GM12865 (cell line): ENCODE measurements at regions not wholly inside any gene's neighbourhood (a gene's known extent, or its start where the extent isn't known, plus 50 kb on each side); places are given as distances from the start of the nearest gene placed in this dataset.

ENCODE experiments used
- DNase-seq: peaks from one replicate; pipeline ENCODE4 v3.0.0; 2010; ENCODE audit warnings: low read depth
- H3K4me3 ChIP-seq: 2 replicates; pipeline ENCODE4 v1.5.1; 2011; ENCODE audit warnings: mild to moderate bottlenecking, low read depth, low read length, control low read depth
- CTCF ChIP-seq: IDR thresholded peaks from 2 replicates; pipeline ENCODE4 v1.5.1; 2011; ENCODE audit warnings: low read length, control low read depth, low read depth, inconsistent platforms; ENCODE audit not compliant: insufficient read depth; ENCODE audit errors: missing control alignments

- TF ChIP-seq CTCF: no peak
- H3K4me3 ChIP-seq: no peak overlapping the region
Measured at GRCh38 chr3:25306705-25307104, 121.4 kb upstream of the RARB start.

GRCh38 chr3:25313286-25313685 lies 114.8 kb upstream of the RARB start:
- no peak for TF ChIP-seq CTCF
- no peak for DNase-seq

More at GRCh38 chr3:25306705-25307104, 121.4 kb upstream of the RARB start:
- DNase-seq: no peak

GRCh38 chr3:25324954-25325655 lies 103.0 kb upstream of the RARB start:
- no peak overlapping the region for H3K4me3 ChIP-seq
- TF ChIP-seq CTCF: no peak
- DNase-seq: no peak

More at GRCh38 chr3:25313286-25313685, 114.8 kb upstream of the RARB start:
- H3K4me3 ChIP-seq: no peak overlapping the region

GRCh38 chr3:25335356-25335755 lies 92.7 kb upstream of the RARB start:
- no peak for TF ChIP-seq CTCF
- no peak for DNase-seq
- no peak overlapping the region for H3K4me3 ChIP-seq

- no peak overlapping the region for H3K4me3 ChIP-seq
- no peak for TF ChIP-seq CTCF
- DNase-seq: no peak
Measured at GRCh38 chr3:25338158-25338725, 89.8 kb upstream of the RARB start.

GRCh38 chr3:25339225-25339624 lies 88.8 kb upstream of the RARB start:
- DNase-seq: no peak

More at GRCh38 chr3:25339225-25339624, 88.8 kb upstream of the RARB start:
- TF ChIP-seq CTCF: no peak
- H3K4me3 ChIP-seq: no peak overlapping the region
